Astrocyte (in vitro differentiated cells and primary cell): ENCODE measurements at regions not wholly inside any gene's neighbourhood (a gene's known extent, or its start where the extent isn't known, plus 50 kb on each side); places are given as distances from the start of the nearest gene placed in this dataset.

Experiments used
- DNase-seq: peaks from one replicate; pipeline ENCODE4 v3.0.0-alpha.2; 2010; ENCODE audit warnings: low read depth
- FAIRE-seq: peaks from 2 replicates; lab custom pipeline; 2011; peaks lifted over from hg19 to GRCh38; lab: Jason Lieb, UNC
- H2AFZ ChIP-seq: 2 replicates; pipeline ENCODE4 v1.6.0; 2012; ENCODE audit warnings: low read depth, low read length, inconsistent platforms
- H3K27ac ChIP-seq: 2 replicates; pipeline ENCODE4 v1.5.1; 2011; ENCODE audit warnings: low read depth, low read length, inconsistent platforms
- H3K27me3 ChIP-seq: 2 replicates; pipeline ENCODE4 v1.6.0; 2011; ENCODE audit warnings: low read length, inconsistent platforms; ENCODE audit not compliant: insufficient read depth
- H3K36me3 ChIP-seq: 2 replicates; pipeline ENCODE4 v1.5.1; 2011; ENCODE audit warnings: low read length, inconsistent platforms; ENCODE audit not compliant: insufficient read depth
- H3K4me1 ChIP-seq: 2 replicates; pipeline ENCODE4 v1.5.1; 2011; ENCODE audit warnings: low read length, inconsistent platforms; ENCODE audit not compliant: insufficient read depth
- H3K4me2 ChIP-seq: 2 replicates; pipeline ENCODE4 v1.6.0; 2012; ENCODE audit warnings: low read length, inconsistent platforms
- H3K4me3 ChIP-seq: 2 replicates; pipeline ENCODE4 v1.5.1; 2011; ENCODE audit warnings: low read depth, mild to moderate bottlenecking, low read length, inconsistent platforms; ENCODE audit not compliant: insufficient read depth
- H3K79me2 ChIP-seq: 2 replicates; pipeline ENCODE4 v1.6.0; 2012; ENCODE audit warnings: mild to moderate bottlenecking, low read length, inconsistent platforms; ENCODE audit not compliant: insufficient read depth
- H3K9ac ChIP-seq: 2 replicates; pipeline ENCODE4 v1.6.0; 2012; ENCODE audit warnings: mild to moderate bottlenecking, low read length, inconsistent platforms
- H3K9me3 ChIP-seq: 2 replicates; pipeline ENCODE4 v1.5.1; 2012; ENCODE audit warnings: low read depth, mild to moderate bottlenecking, low read length, inconsistent platforms; ENCODE audit not compliant: insufficient read depth
- H4K20me1 ChIP-seq: 2 replicates; pipeline ENCODE4 v1.6.0; 2012; ENCODE audit warnings: low read length, inconsistent platforms; ENCODE audit not compliant: insufficient read depth
- H3K27ac Mint-ChIP-seq: one replicate; pipeline ENCODE4 v1.8.0; 2021; ENCODE audit warnings: mild to moderate bottlenecking, mixed read lengths; ENCODE audit not compliant: unreplicated experiment
- H3K27me3 Mint-ChIP-seq: one replicate; pipeline ENCODE4 v1.8.0; 2021; ENCODE audit warnings: low read depth, mixed read lengths; ENCODE audit not compliant: unreplicated experiment
- H3K36me3 Mint-ChIP-seq: one replicate; pipeline ENCODE4 v1.8.0; 2021; ENCODE audit warnings: low read depth, mixed read lengths; ENCODE audit not compliant: unreplicated experiment
- H3K4me1 Mint-ChIP-seq: one replicate; pipeline ENCODE4 v1.8.0; 2021; ENCODE audit warnings: low read depth, mixed read lengths; ENCODE audit not compliant: unreplicated experiment
- H3K4me3 Mint-ChIP-seq: one replicate; pipeline ENCODE4 v1.8.0; 2021; ENCODE audit warnings: mild to moderate bottlenecking, moderate library complexity, mixed read lengths; ENCODE audit not compliant: unreplicated experiment
- H3K9me3 Mint-ChIP-seq: one replicate; pipeline ENCODE4 v1.8.0; 2021; ENCODE audit warnings: mild to moderate bottlenecking, mixed read lengths; ENCODE audit not compliant: unreplicated experiment
- EZH2 ChIP-seq: IDR thresholded peaks from 2 replicates; pipeline ENCODE4 v1.6.1; 2012; ENCODE audit warnings: mild to moderate bottlenecking, low read length, inconsistent platforms; ENCODE audit not compliant: insufficient read depth
- TF ChIP-seq, protein P1 (sequence below): IDR thresholded peaks from 2 replicates; pipeline ENCODE4 v1.5.1; 2011; ENCODE audit warnings: low read depth, mild to moderate bottlenecking, inconsistent platforms, low read length, moderate library complexity; ENCODE audit not compliant: insufficient read depth

GRCh38 chr3:34179716-34180115 lies 381.3 kb downstream of the PDCD6IP start:
- Histone ChIP-seq H3K9me3 (no peaks in the 10 kb centered on the region), H3K27ac (no peak overlapping the region), H3K4me3 (no peak overlapping the region), H3K27me3 (no peaks in the 10 kb centered on the region), H3K4me2 (no peak overlapping the region), H3K36me3 (no peaks in the 10 kb centered on the region), H2AFZ (no peak overlapping the region), H3K79me2 (no peaks in the 10 kb centered on the region), H3K9ac (no peak overlapping the region), H3K4me1 (no peaks in the 10 kb centered on the region), H4K20me1 (no peaks in the 10 kb centered on the region)
- Mint-ChIP-seq H3K9me3 (no peaks in the 10 kb centered on the region), H3K27ac (no peak overlapping the region), H3K4me1 (peaks cover 19% of the 10 kb centered on the region), H3K36me3 (no peaks in the 10 kb centered on the region), H3K4me3 (no peak overlapping the region), H3K27me3 (no peaks in the 10 kb centered on the region)
- FAIRE-seq: no peak
- no peak for TF ChIP-seq EZH2
- TF ChIP-seq, protein P1, sequence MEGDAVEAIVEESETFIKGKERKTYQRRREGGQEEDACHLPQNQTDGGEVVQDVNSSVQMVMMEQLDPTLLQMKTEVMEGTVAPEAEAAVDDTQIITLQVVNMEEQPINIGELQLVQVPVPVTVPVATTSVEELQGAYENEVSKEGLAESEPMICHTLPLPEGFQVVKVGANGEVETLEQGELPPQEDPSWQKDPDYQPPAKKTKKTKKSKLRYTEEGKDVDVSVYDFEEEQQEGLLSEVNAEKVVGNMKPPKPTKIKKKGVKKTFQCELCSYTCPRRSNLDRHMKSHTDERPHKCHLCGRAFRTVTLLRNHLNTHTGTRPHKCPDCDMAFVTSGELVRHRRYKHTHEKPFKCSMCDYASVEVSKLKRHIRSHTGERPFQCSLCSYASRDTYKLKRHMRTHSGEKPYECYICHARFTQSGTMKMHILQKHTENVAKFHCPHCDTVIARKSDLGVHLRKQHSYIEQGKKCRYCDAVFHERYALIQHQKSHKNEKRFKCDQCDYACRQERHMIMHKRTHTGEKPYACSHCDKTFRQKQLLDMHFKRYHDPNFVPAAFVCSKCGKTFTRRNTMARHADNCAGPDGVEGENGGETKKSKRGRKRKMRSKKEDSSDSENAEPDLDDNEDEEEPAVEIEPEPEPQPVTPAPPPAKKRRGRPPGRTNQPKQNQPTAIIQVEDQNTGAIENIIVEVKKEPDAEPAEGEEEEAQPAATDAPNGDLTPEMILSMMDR: no peak
- DNase-seq: no peak

DNA sequence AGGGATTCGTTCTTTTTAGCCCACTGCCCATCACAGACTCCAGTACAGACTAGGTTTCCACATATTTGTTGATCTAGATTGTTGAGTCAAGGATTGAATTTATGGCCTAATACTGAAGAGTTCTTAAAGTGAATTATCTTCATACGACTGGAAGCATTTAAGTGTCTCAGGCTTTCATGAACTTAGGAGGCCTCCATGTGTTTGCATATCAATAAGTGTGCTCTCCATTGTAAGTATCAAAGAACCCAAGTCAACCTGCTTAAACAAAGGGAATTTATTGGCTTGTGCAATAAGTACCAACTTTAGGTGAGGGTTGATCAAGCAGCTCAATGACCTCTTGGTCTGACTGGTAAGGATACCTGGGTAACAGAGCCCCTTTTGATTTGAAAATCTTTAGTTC lies 382.1 kb downstream of the PDCD6IP start:
- no peak for FAIRE-seq

DNA sequence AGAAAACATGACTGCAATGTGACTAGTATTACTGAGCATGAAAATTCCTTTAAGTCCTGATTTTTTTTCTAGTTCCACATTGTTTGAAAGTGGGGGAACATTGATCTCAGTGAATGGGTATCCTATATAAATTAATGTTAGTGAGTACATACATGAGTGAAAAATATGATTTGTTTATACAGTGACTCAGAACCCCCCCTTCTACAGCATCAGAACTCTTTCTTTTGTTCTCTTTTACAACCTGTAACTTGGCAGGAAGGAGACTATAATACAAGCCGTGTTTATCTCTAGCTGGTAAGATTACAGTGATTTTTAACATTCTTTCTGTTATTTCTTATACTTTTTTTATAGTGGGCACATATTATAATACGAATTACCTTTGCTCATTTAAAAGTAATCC lies 384.7 kb downstream of the PDCD6IP start:
- Histone ChIP-seq H3K4me2 (no peak overlapping the region), H3K36me3 (no peaks in the 10 kb centered on the region), H3K4me1 (no peaks in the 10 kb centered on the region), H3K4me3 (no peak overlapping the region), H4K20me1 (no peaks in the 10 kb centered on the region), H3K27me3 (no peaks in the 10 kb centered on the region), H2AFZ (no peak overlapping the region), H3K79me2 (no peaks in the 10 kb centered on the region), H3K27ac (no peak overlapping the region), H3K9me3 (no peaks in the 10 kb centered on the region), H3K9ac (no peak overlapping the region)
- H3K27me3 Mint-ChIP-seq: peaks cover 3% of the 10 kb centered on the region
- H3K9me3 Mint-ChIP-seq: no peaks in the 10 kb centered on the region
- no peak overlapping the region for H3K4me3 Mint-ChIP-seq
- peaks cover 10% of the 10 kb centered on the region for H3K4me1 Mint-ChIP-seq
- no peak overlapping the region for H3K27ac Mint-ChIP-seq
- no peak for DNase-seq
- FAIRE-seq: no peak
- H3K36me3 Mint-ChIP-seq: no peaks in the 10 kb centered on the region
- TF ChIP-seq, protein P1: no peak
- TF ChIP-seq EZH2: no peak

More for the DNA sequence above, 382.1 kb downstream of the PDCD6IP start:
- no peaks in the 10 kb centered on the region for H3K9me3 Mint-ChIP-seq
- Histone ChIP-seq H3K9ac (no peak overlapping the region), H3K79me2 (no peaks in the 10 kb centered on the region), H3K27me3 (no peaks in the 10 kb centered on the region), H3K4me2 (no peak overlapping the region), H4K20me1 (no peaks in the 10 kb centered on the region), H3K36me3 (no peaks in the 10 kb centered on the region), H2AFZ (no peak overlapping the region), H3K4me1 (no peaks in the 10 kb centered on the region), H3K27ac (no peak overlapping the region), H3K9me3 (no peaks in the 10 kb centered on the region), H3K4me3 (no peak overlapping the region)
- no peak overlapping the region for H3K4me3 Mint-ChIP-seq
- peaks cover 19% of the 10 kb centered on the region for H3K4me1 Mint-ChIP-seq
- no peak overlapping the region for H3K27ac Mint-ChIP-seq
- H3K27me3 Mint-ChIP-seq: no peaks in the 10 kb centered on the region
- no peaks in the 10 kb centered on the region for H3K36me3 Mint-ChIP-seq
- TF ChIP-seq EZH2: no peak
- TF ChIP-seq, protein P1: no peak
- no peak for DNase-seq
